ENCODE measurements at regions not wholly inside any gene's neighbourhood (a gene's known extent, or its start where the extent isn't known, plus 50 kb on each side); places are given as distances from the start of the nearest gene placed in this dataset.

DNA sequence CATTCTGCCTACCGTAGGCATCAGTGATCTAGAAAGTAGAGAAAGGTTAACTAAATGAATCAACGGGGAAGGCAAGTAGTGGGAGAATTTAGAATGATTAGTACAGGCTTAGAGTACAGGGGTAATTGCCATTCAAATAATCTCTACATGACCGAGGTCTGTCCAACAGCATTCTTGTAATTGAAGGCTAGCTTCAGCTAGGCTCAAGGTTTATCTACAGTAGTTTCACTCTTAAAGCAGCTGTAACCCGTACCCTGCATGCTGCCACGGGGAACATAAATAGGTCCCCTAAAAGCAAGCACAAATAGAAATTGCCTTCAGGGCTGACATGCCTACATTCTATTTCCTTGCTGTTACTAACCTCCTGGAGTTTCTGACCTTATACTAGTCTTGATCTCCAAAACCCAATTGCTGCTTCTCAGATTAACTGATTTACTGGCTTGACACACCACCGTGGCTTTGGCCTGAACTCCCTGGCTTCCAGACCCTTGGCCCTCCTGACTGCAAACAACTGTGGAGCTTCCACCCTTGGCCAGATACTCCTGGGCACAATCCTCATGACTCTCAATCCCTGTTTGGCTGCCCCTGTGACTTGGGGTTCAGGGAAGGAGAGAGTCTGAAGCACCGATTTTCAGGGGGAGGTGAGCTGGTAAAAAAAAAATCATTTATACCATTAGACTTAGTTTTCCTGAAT, 242.1 kb upstream of the FOXN3 start:
- Mint-ChIP-seq H3K36me3 (ENCODE audit: insufficient read depth, unreplicated experiment) (no peaks in the 10 kb centered on the region), H3K9me3 (ENCODE audit: unreplicated experiment) (peaks cover 8% of the 10 kb centered on the region), H3K27me3 (ENCODE audit: insufficient read depth, unreplicated experiment) (no peaks in the 10 kb centered on the region), H3K27ac (ENCODE audit: low read depth, unreplicated experiment) (no peak overlapping the region), H3K4me1 (ENCODE audit: insufficient read depth, unreplicated experiment) (no peaks in the 10 kb centered on the region), H3K4me3 (ENCODE audit: unreplicated experiment) (no peak overlapping the region)
- ChIA-PET POLR2A (no interaction called here), CTCF (interaction anchor here (0.6 kb wide), 1 partner anchor 225 kb away, joined by 3 read pairs; no protein-coding TSS in a partner anchor)
- intact Hi-C loops (cut with micrococcal nuclease) = no loop called here
- no peak for DNase-seq (ENCODE audit: unreplicated experiment)
- no TSS peak for BruUV-seq (replicated peaks)
- TF ChIP-seq CTCF (IDR thresholded peaks at IDR 0.05; ENCODE audit: unreplicated experiment) = no peak

DNA sequence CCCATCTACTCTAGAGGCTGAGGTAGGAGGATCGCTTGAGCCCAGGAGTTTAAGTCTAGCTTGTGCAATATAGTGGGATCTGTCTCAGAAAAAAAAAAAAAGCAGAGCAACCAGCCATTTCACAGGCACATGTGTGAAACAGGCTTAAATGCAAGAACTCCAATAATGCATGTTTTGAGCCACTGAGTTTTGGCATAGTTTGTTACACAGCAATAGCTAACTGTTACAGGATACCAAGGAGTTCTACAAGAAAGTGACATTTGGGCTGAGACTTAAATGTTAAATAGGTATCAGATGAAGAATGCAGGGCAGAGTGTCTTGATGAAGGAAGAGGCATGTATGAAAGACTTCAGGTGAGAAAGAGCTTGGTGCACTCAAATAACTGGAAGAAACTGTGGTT, 240.0 kb upstream of the FOXN3 start:
- Mint-ChIP-seq H3K27me3 (ENCODE audit: insufficient read depth, unreplicated experiment) (no peaks in the 10 kb centered on the region), H3K9me3 (ENCODE audit: unreplicated experiment) (peaks cover 8% of the 10 kb centered on the region), H3K4me3 (ENCODE audit: unreplicated experiment) (no peak overlapping the region), H3K36me3 (ENCODE audit: insufficient read depth, unreplicated experiment) (no peaks in the 10 kb centered on the region), H3K4me1 (ENCODE audit: insufficient read depth, unreplicated experiment) (no peaks in the 10 kb centered on the region), H3K27ac (ENCODE audit: low read depth, unreplicated experiment) (no peak overlapping the region)
- intact Hi-C loops (cut with micrococcal nuclease) = no loop called here
- TF ChIP-seq CTCF (IDR thresholded peaks at IDR 0.05; ENCODE audit: unreplicated experiment) = no peak
- BruUV-seq (replicated peaks) = no TSS peak
- no peak for DNase-seq (ENCODE audit: unreplicated experiment)
- POLR2A ChIA-PET = no interaction called here
- CTCF ChIA-PET = interaction anchor here (0.5 kb wide), 1 partner anchor 76 kb away, joined by 4 read pairs; no protein-coding TSS in a partner anchor

- Mint-ChIP-seq H3K27me3 (ENCODE audit: insufficient read depth, unreplicated experiment) (no peaks in the 10 kb centered on the region), H3K9me3 (ENCODE audit: unreplicated experiment) (peaks cover 8% of the 10 kb centered on the region), H3K4me1 (ENCODE audit: insufficient read depth, unreplicated experiment) (no peaks in the 10 kb centered on the region), H3K27ac (ENCODE audit: low read depth, unreplicated experiment) (no peak overlapping the region), H3K36me3 (ENCODE audit: insufficient read depth, unreplicated experiment) (no peaks in the 10 kb centered on the region), H3K4me3 (ENCODE audit: unreplicated experiment) (no peak overlapping the region)
- POLR2A ChIA-PET = interaction anchor here (1.2 kb wide), 1 partner anchor 145 kb away, joined by 4 read pairs; no protein-coding TSS in a partner anchor
- no peak for DNase-seq (ENCODE audit: unreplicated experiment)
- no TSS peak for BruUV-seq (replicated peaks)
- no peak for TF ChIP-seq CTCF (IDR thresholded peaks at IDR 0.05; ENCODE audit: unreplicated experiment)
- CTCF ChIA-PET = no interaction called here
- intact Hi-C loops (cut with micrococcal nuclease) = no loop called here
Observed at GRCh38 chr14:89654998-89655397, 238.0 kb upstream of the FOXN3 start.

GRCh38 chr14:89652352-89652751, 235.3 kb upstream of the FOXN3 start:
- Mint-ChIP-seq H3K4me3 (ENCODE audit: unreplicated experiment) (no peak overlapping the region), H3K27ac (ENCODE audit: low read depth, unreplicated experiment) (no peak overlapping the region), H3K9me3 (ENCODE audit: unreplicated experiment) (peaks cover 6% of the 10 kb centered on the region), H3K4me1 (ENCODE audit: insufficient read depth, unreplicated experiment) (no peaks in the 10 kb centered on the region), H3K36me3 (ENCODE audit: insufficient read depth, unreplicated experiment) (no peaks in the 10 kb centered on the region), H3K27me3 (ENCODE audit: insufficient read depth, unreplicated experiment) (no peaks in the 10 kb centered on the region)
- no TSS peak for BruUV-seq (replicated peaks)
- POLR2A ChIA-PET = interaction anchor here (0.6 kb wide), 1 partner anchor 22 kb away, joined by 3 read pairs; no protein-coding TSS in a partner anchor
- no peak for TF ChIP-seq CTCF (IDR thresholded peaks at IDR 0.05; ENCODE audit: unreplicated experiment)
- CTCF ChIA-PET = interaction anchor here (0.6 kb wide), 1 partner anchor 269 kb away, joined by 3 read pairs; no protein-coding TSS in a partner anchor
- intact Hi-C loops (cut with micrococcal nuclease) = no loop called here
- no peak for DNase-seq (ENCODE audit: unreplicated experiment)
